H9 (cell line): ENCODE measurements at regions not wholly inside any gene's neighbourhood (a gene's known extent, or its start where the extent isn't known, plus 50 kb on each side); places are given as distances from the start of the nearest gene placed in this dataset.

Source experiments
- DNase-seq: peaks from one replicate; pipeline ENCODE4 v3.0.0-alpha.2; 2017
- H2AFZ ChIP-seq: one replicate; pipeline ENCODE4 v1.6.1; 2013; ENCODE audit warnings: mild to moderate bottlenecking, low read length, control low read depth, moderate library complexity
- H2AK5ac ChIP-seq: 2 replicates; pipeline ENCODE4 v1.6.1; 2013; ENCODE audit warnings: low read length, control low read depth, mixed read lengths; ENCODE audit not compliant: insufficient read length
- H2BK120ac ChIP-seq: one replicate; pipeline ENCODE4 v1.6.1; 2013; ENCODE audit warnings: low read depth, mild to moderate bottlenecking, low read length, control low read depth, inconsistent platforms; ENCODE audit not compliant: poor library complexity, severe bottlenecking
- H2BK12ac ChIP-seq: 2 replicates; pipeline ENCODE4 v1.6.1; 2013; ENCODE audit warnings: low read length, control low read depth, mixed read lengths, low read depth; ENCODE audit not compliant: insufficient read length
- H2BK15ac ChIP-seq: 2 replicates; pipeline ENCODE4 v1.6.1; 2013; ENCODE audit warnings: low read depth, low read length, control low read depth
- H2BK20ac ChIP-seq: one replicate; pipeline ENCODE4 v1.6.1; 2013; ENCODE audit warnings: low read depth, mild to moderate bottlenecking, low read length, control low read depth, inconsistent platforms; ENCODE audit not compliant: poor library complexity, severe bottlenecking
- H2BK5ac ChIP-seq: 2 replicates; pipeline ENCODE4 v1.6.1; 2013; ENCODE audit warnings: low read length, control low read depth, mixed read lengths; ENCODE audit not compliant: insufficient read length
- H3K14ac ChIP-seq: 2 replicates; pipeline ENCODE4 v1.6.1; 2013; ENCODE audit warnings: low read length, control low read depth; ENCODE audit not compliant: insufficient read depth
- H3K18ac ChIP-seq: 2 replicates; pipeline ENCODE4 v1.6.1; 2013; ENCODE audit warnings: low read depth, mild to moderate bottlenecking, mixed read lengths, low read length, control low read depth; ENCODE audit not compliant: insufficient read length
- H3K23ac ChIP-seq: 2 replicates; pipeline ENCODE4 v1.6.1; 2013; ENCODE audit warnings: low read length, control low read depth, mixed read lengths, low read depth; ENCODE audit not compliant: insufficient read length
- H3K23me2 ChIP-seq: 2 replicates; pipeline ENCODE4 v1.6.1; 2013; ENCODE audit warnings: low read depth, mild to moderate bottlenecking, mixed read lengths, low read length, control low read depth; ENCODE audit not compliant: insufficient read length, poor library complexity, severe bottlenecking
- H3K27ac ChIP-seq: 2 replicates; pipeline ENCODE4 v1.5.1; 2013; ENCODE audit warnings: low read length, control low read depth, mixed read lengths, low read depth; ENCODE audit not compliant: insufficient read length
- H3K27me3 ChIP-seq: 2 replicates; pipeline ENCODE4 v1.6.1; 2013; ENCODE audit warnings: low read length, control low read depth, inconsistent platforms; ENCODE audit not compliant: insufficient read depth
- H3K4ac ChIP-seq: 2 replicates; pipeline ENCODE4 v1.6.1; 2013; ENCODE audit warnings: low read depth, mild to moderate bottlenecking, control low read depth, inconsistent platforms, low read length, moderate library complexity
- H3K4me1 ChIP-seq: 2 replicates; pipeline ENCODE4 v1.6.1; 2013; ENCODE audit warnings: low read length, control low read depth, inconsistent platforms; ENCODE audit not compliant: insufficient read depth
- H3K4me2 ChIP-seq: 2 replicates; pipeline ENCODE4 v1.6.1; 2013; ENCODE audit warnings: low read length, control low read depth, mixed read lengths; ENCODE audit not compliant: insufficient read length, insufficient read depth
- H3K56ac ChIP-seq: 2 replicates; pipeline ENCODE4 v1.6.1; 2013; ENCODE audit warnings: low read depth, mild to moderate bottlenecking, mixed read lengths, low read length, control low read depth; ENCODE audit not compliant: insufficient read length
- H3K79me1 ChIP-seq: 2 replicates; pipeline ENCODE4 v1.6.1; 2013; ENCODE audit warnings: low read depth, mild to moderate bottlenecking, moderate library complexity, low read length, control low read depth, inconsistent platforms; ENCODE audit not compliant: insufficient read depth, poor library complexity, severe bottlenecking
- H3K79me2 ChIP-seq: 2 replicates; pipeline ENCODE4 v1.6.1; 2013; ENCODE audit warnings: low read length, control low read depth, inconsistent platforms; ENCODE audit not compliant: insufficient read depth
- H3K9ac ChIP-seq: 2 replicates; pipeline ENCODE4 v1.6.1; 2013; ENCODE audit warnings: low read length, control low read depth, mixed read lengths; ENCODE audit not compliant: insufficient read length; ENCODE audit errors: extremely low read depth
- H3K9me3 ChIP-seq: one replicate; pipeline ENCODE4 v1.6.1; 2013; ENCODE audit warnings: low read depth, low read length, inconsistent platforms; ENCODE audit not compliant: control insufficient read depth
- H3T11ph ChIP-seq: one replicate; pipeline ENCODE4 v1.6.1; 2013; ENCODE audit warnings: mild to moderate bottlenecking, low read length, control low read depth, inconsistent platforms
- H4K20me1 ChIP-seq: one replicate; pipeline ENCODE4 v1.6.1; 2013; ENCODE audit not compliant: control insufficient read depth, insufficient read length, insufficient read depth
- H4K5ac ChIP-seq: 2 replicates; pipeline ENCODE4 v1.6.1; 2013; ENCODE audit warnings: low read depth, mild to moderate bottlenecking, mixed read lengths, low read length, control low read depth; ENCODE audit not compliant: insufficient read length
- H4K8ac ChIP-seq: replicated peaks from 2 replicates; pipeline ENCODE4 v1.6.1; 2013; ENCODE audit warnings: low read length, control low read depth, mixed read lengths, low read depth; ENCODE audit not compliant: insufficient read length
- H4K91ac ChIP-seq: 2 replicates; pipeline ENCODE4 v1.6.1; 2013; ENCODE audit warnings: low read depth, mild to moderate bottlenecking, moderate library complexity, mixed read lengths, low read length, control low read depth; ENCODE audit not compliant: insufficient read length
- H3K27ac Mint-ChIP-seq, 3 experiments: 2 replicates in 2 of 3; 3 replicates in 1 of 3; pipeline ENCODE4 v1.8.0; 2020 to 2021; ENCODE audit warnings: mixed read lengths in 3 of 3, mild to moderate bottlenecking in 1 of 3, moderate library complexity in 1 of 3
- H3K27me3 Mint-ChIP-seq: 2 replicates; pipeline ENCODE4 v1.8.0; 2021; ENCODE audit warnings: low read depth, mild to moderate bottlenecking, moderate library complexity, mixed read lengths
- H3K36me3 Mint-ChIP-seq, 3 experiments: 2 replicates in 2 of 3; 3 replicates in 1 of 3; pipeline ENCODE4 v1.8.0; 2020 to 2021; ENCODE audit warnings: low read depth in 3 of 3, mixed read lengths in 3 of 3; ENCODE audit not compliant: insufficient read depth in 1 of 3
- H3K4me1 Mint-ChIP-seq, 2 experiments: 2 replicates each; pipeline ENCODE4 v1.8.0; 2020; ENCODE audit warnings: mixed read lengths in 2 of 2
- H3K4me3 Mint-ChIP-seq, 2 experiments: 2 replicates in 1 of 2; 3 replicates in 1 of 2; pipeline ENCODE4 v1.8.0; 2020 to 2021; ENCODE audit warnings: mild to moderate bottlenecking in 2 of 2, mixed read lengths in 2 of 2, moderate library complexity in 1 of 2
- H3K9me3 Mint-ChIP-seq, 2 experiments: 2 replicates in 1 of 2; 3 replicates in 1 of 2; pipeline ENCODE4 v1.8.0; 2020; ENCODE audit warnings: mild to moderate bottlenecking in 2 of 2, mixed read lengths in 2 of 2, moderate library complexity in 1 of 2
- CTCF ChIP-seq: fragments of 200-600 bp; sonication (generic); conservative IDR thresholded peaks from 3 replicates; pipeline ENCODE4 v1.8.0; 2021; ENCODE audit warnings: antibody characterized with exemption, mild to moderate bottlenecking
- WGBS: extraction: QIAGEN DNeasy Blood & Tissue Kit; methylation state at CpG from one replicate; pipeline ENCODE4 v1.1.7; 2013; ENCODE audit warnings: missing lambda C conversion rate, low lambda C conversion rate, mixed read lengths; ENCODE audit not compliant: insufficient read length; ENCODE audit errors: extremely low coverage; 5-methylcytosine and 5-hydroxymethylcytosine counted together

GRCh38 chr3:147493065-147493464 is 83.9 kb downstream of the ZIC1 start:
- Histone ChIP-seq H3K9me3 (no peaks in the 10 kb centered on the region), H3K79me1 (no peaks in the 10 kb centered on the region), H3K9ac (no peak overlapping the region), H2BK20ac (no peak overlapping the region), H3K56ac (no peak overlapping the region), H4K20me1 (no peaks in the 10 kb centered on the region), H2BK120ac (no peak overlapping the region), H2AFZ (no peak overlapping the region), H3K18ac (no peak overlapping the region), H3K4me2 (no peak overlapping the region), H3K79me2 (no peaks in the 10 kb centered on the region), H2BK5ac (no peak overlapping the region), H3K4ac (no peak overlapping the region), H3K14ac (no peak overlapping the region), H3K27ac (no peak overlapping the region), H4K8ac (no peak overlapping the region), H2AK5ac (no peak overlapping the region), H4K5ac (no peak overlapping the region), H4K91ac (no peak overlapping the region), H3K4me1 (no peaks in the 10 kb centered on the region), H3T11ph (no peak overlapping the region), H2BK12ac (no peak overlapping the region), H3K23ac (no peak overlapping the region), H3K27me3 (no peaks in the 10 kb centered on the region), H3K23me2 (no peaks in the 10 kb centered on the region), H2BK15ac (no peak overlapping the region)
- Mint-ChIP-seq H3K9me3 (no peaks in the 10 kb centered on the region; a peak in 1 of 5 replicates), H3K4me1 (no peaks in the 10 kb centered on the region), H3K27ac (no peak overlapping the region), H3K36me3 (no peaks in the 10 kb centered on the region), H3K4me3 (no peak overlapping the region), H3K27me3 (no peaks in the 10 kb centered on the region; the same call in 1 of the 2 replicates)
- DNase-seq = no peak
- WGBS = 100% methylated on average over 2 of the region's 5 CpGs
- TF ChIP-seq CTCF = no peak
